K562 (cell line): ENCODE measurements at regions not wholly inside any gene's neighbourhood (a gene's known extent, or its start where the extent isn't known, plus 50 kb on each side); places are given as distances from the start of the nearest gene placed in this dataset.

Experiments
- ARNT ChIP-seq, 2 experiments: fragments of 450-650 bp; IDR thresholded peaks; 2 replicates each; pipeline ENCODE4 v1.6.1; 2016; ENCODE audit warnings: mild to moderate bottlenecking in 1 of 2
- BRF2 ChIP-seq: IDR thresholded peaks from 3 replicates; pipeline ENCODE4 v1.6.1; 2011; ENCODE audit warnings: borderline replicate concordance, mild to moderate bottlenecking; ENCODE audit not compliant: insufficient read length, insufficient read depth
- CTCF ChIP-seq, 3 experiments: IDR thresholded peaks in 2 of 3; conservative IDR thresholded peaks in 1 of 3; 2 replicates each; pipeline ENCODE4 v1.5.1; 2011 to 2012; ENCODE audit warnings: low read length in 3 of 3, mild to moderate bottlenecking in 3 of 3, control low read depth in 2 of 3, improper control_type of control experiment in 1 of 3, inconsistent platforms in 1 of 3, low read depth in 1 of 3, mixed read lengths in 1 of 3, moderate library complexity in 1 of 3; ENCODE audit not compliant: insufficient read depth in 2 of 3
- JUN ChIP-seq, 2 experiments: sonication (generic) in 1 of 2; formaldehyde crosslinking in 1 of 2; IDR thresholded peaks; 2 replicates each; pipeline versions ENCODE4 v1.6.1 to v1.8.0; 2012 to 2022; ENCODE audit warnings: borderline replicate concordance in 2 of 2, mild to moderate bottlenecking in 2 of 2, improper control_type of control experiment in 1 of 2, low read depth in 1 of 2, low read length in 1 of 2, missing genetic modification reagents in 1 of 2
- MEF2A ChIP-seq: IDR thresholded peaks from 2 replicates; pipeline ENCODE4 v1.6.1; 2011; ENCODE audit warnings: low read depth, mild to moderate bottlenecking, low read length, moderate library complexity; ENCODE audit not compliant: control insufficient read depth
- SMARCA4 ChIP-seq: fragments of 450-650 bp; IDR thresholded peaks from 2 replicates; pipeline ENCODE4 v1.6.1; 2016
- SREBF2 ChIP-seq: sonication (generic); formaldehyde crosslinking; IDR thresholded peaks from 2 replicates; pipeline ENCODE4 v1.4.0; 2020; ENCODE audit warnings: mild to moderate bottlenecking, missing genetic modification reagents
- TSC22D4 ChIP-seq: fragments of 450-650 bp; IDR thresholded peaks from 2 replicates; pipeline ENCODE4 v1.6.1; 2016; ENCODE audit warnings: missing genetic modification characterization, missing biosample characterization, control low read depth
- ZNF41 ChIP-seq: fragments of 250-450 bp; sonication (Bioruptor Pico); conservative IDR thresholded peaks from 2 replicates; pipeline ENCODE4 v1.4.0; 2020; ENCODE audit warnings: mild to moderate bottlenecking
- ZNF436 ChIP-seq: fragments of 250-450, 450-650 bp; sonication (Bioruptor Pico); formaldehyde crosslinking; IDR thresholded peaks from 2 replicates; pipeline ENCODE4 v1.7.0; 2020; ENCODE audit warnings: mild to moderate bottlenecking

GRCh38 chr12:58159941-58160340 is 218.6 kb downstream of the ATP23 start:
- TF ChIP-seq ZNF41 (CRISPR knock-in tag): no peak
- TF ChIP-seq CTCF (IDR thresholded peaks at IDR 0.05 in 2 of 3, conservative IDR thresholded peaks at IDR 0.05 in 1 of 3; ENCODE audit: insufficient read depth in 2 of 3, low read depth in 1 of 3, low read length in 3 of 3): no peak
- no peak for TF ChIP-seq TSC22D4 (tag)
- no peak for TF ChIP-seq SREBF2 (CRISPR knock-in tag)
- TF ChIP-seq ARNT (IDR thresholded peaks at IDR 0.05): no peak
- no peak for TF ChIP-seq BRF2
- no peak for TF ChIP-seq MEF2A
- no peak for TF ChIP-seq ZNF436 (CRISPR knock-in tag)
- no peak for TF ChIP-seq SMARCA4
- TF ChIP-seq JUN (IDR thresholded peaks at IDR 0.05; ENCODE audit: borderline replicate concordance, low read depth, low read length): no peak
- TF ChIP-seq JUN (CRISPR knock-in tag; IDR thresholded peaks at IDR 0.05; ENCODE audit: borderline replicate concordance): no peak
